Fibroblast of skin of right quadriceps (primary cell): ENCODE measurements at regions not wholly inside any gene's neighbourhood (a gene's known extent, or its start where the extent isn't known, plus 50 kb on each side); places are given as distances from the start of the nearest gene placed in this dataset.

ENCODE experiments used
- DNase-seq: peaks from one replicate; pipeline ENCODE4 v3.0.0-alpha.2; 2013

GRCh38 chr3:170780471-170780870, 89.5 kb downstream of the RPL22L1 start:
- no peak for DNase-seq

- no peak for DNase-seq
Observed at GRCh38 chr3:170778240-170779217, 91.5 kb downstream of the RPL22L1 start.

GRCh38 chr3:170777564-170777926, 92.5 kb downstream of the RPL22L1 start:
- no peak for DNase-seq

- DNase-seq: no peak
Observed at GRCh38 chr3:170776887-170777563, 93.0 kb downstream of the RPL22L1 start.

GRCh38 chr3:170773682-170774425, 96.1 kb downstream of the RPL22L1 start:
- no peak for DNase-seq

GRCh38 chr3:170772175-170772574, 97.8 kb downstream of the RPL22L1 start:
- no peak for DNase-seq

GRCh38 chr3:170768334-170768801, 101.6 kb downstream of the RPL22L1 start:
- DNase-seq: peak; percentile 90

GRCh38 chr3:170767576-170767941, 102.4 kb downstream of the RPL22L1 start:
- no peak for DNase-seq

- no peak for DNase-seq
Observed at GRCh38 chr3:170766823-170767575, 103.0 kb downstream of the RPL22L1 start.

- DNase-seq: peak; percentile 42
Observed at GRCh38 chr3:170766253-170766652, 103.7 kb downstream of the RPL22L1 start.

- DNase-seq: no peak
Observed at GRCh38 chr3:170765419-170766078, 104.4 kb downstream of the RPL22L1 start.

- no peak for DNase-seq
Observed at GRCh38 chr3:170764017-170764416, 106.0 kb downstream of the RPL22L1 start.

GRCh38 chr3:170762064-170762463, 107.9 kb downstream of the RPL22L1 start:
- no peak for DNase-seq

GRCh38 chr3:170761103-170761502, 108.9 kb downstream of the RPL22L1 start:
- DNase-seq: no peak

GRCh38 chr3:170760174-170760526, 109.8 kb downstream of the RPL22L1 start:
- peak; percentile 66 for DNase-seq

GRCh38 chr3:170759511-170760173, 110.4 kb downstream of the RPL22L1 start:
- DNase-seq: no peak

- no peak for DNase-seq
Observed at GRCh38 chr3:170757038-170757437, 113.0 kb downstream of the RPL22L1 start.

GRCh38 chr3:170754311-170754693, 115.7 kb downstream of the RPL22L1 start:
- DNase-seq: no peak

GRCh38 chr3:170753421-170754310, 116.3 kb downstream of the RPL22L1 start:
- DNase-seq: peak; percentile 76

GRCh38 chr3:170752571-170753155, 117.3 kb downstream of the RPL22L1 start:
- no peak for DNase-seq
